ENCODE measurements at regions not wholly inside any gene's neighbourhood (a gene's known extent, or its start where the extent isn't known, plus 50 kb on each side); places are given as distances from the start of the nearest gene placed in this dataset.

DNA sequence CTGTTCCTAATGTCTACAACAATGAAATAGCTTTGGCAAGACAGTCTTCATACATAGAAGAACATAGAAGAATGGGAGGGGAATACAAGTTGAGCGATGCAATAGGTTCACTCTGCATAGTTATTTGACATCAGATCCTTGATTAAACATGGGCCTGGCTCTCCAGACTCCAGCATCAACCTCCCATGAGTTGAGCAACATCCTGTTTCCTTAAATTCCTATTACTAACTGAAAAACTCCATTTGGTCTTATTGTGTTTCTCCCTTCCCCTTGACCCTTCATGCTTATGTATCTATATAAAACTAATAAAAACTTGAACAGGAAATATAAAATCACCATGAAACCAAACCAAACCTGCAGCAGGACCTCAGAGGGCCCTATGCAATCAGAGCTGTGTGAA, 304.5 kb upstream of the SATB1 start:
- TF ChIP-seq, protein P1, sequence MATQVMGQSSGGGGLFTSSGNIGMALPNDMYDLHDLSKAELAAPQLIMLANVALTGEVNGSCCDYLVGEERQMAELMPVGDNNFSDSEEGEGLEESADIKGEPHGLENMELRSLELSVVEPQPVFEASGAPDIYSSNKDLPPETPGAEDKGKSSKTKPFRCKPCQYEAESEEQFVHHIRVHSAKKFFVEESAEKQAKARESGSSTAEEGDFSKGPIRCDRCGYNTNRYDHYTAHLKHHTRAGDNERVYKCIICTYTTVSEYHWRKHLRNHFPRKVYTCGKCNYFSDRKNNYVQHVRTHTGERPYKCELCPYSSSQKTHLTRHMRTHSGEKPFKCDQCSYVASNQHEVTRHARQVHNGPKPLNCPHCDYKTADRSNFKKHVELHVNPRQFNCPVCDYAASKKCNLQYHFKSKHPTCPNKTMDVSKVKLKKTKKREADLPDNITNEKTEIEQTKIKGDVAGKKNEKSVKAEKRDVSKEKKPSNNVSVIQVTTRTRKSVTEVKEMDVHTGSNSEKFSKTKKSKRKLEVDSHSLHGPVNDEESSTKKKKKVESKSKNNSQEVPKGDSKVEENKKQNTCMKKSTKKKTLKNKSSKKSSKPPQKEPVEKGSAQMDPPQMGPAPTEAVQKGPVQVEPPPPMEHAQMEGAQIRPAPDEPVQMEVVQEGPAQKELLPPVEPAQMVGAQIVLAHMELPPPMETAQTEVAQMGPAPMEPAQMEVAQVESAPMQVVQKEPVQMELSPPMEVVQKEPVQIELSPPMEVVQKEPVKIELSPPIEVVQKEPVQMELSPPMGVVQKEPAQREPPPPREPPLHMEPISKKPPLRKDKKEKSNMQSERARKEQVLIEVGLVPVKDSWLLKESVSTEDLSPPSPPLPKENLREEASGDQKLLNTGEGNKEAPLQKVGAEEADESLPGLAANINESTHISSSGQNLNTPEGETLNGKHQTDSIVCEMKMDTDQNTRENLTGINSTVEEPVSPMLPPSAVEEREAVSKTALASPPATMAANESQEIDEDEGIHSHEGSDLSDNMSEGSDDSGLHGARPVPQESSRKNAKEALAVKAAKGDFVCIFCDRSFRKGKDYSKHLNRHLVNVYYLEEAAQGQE (IDR thresholded peaks at IDR 0.05), result no peak
- TF ChIP-seq, protein P2, sequence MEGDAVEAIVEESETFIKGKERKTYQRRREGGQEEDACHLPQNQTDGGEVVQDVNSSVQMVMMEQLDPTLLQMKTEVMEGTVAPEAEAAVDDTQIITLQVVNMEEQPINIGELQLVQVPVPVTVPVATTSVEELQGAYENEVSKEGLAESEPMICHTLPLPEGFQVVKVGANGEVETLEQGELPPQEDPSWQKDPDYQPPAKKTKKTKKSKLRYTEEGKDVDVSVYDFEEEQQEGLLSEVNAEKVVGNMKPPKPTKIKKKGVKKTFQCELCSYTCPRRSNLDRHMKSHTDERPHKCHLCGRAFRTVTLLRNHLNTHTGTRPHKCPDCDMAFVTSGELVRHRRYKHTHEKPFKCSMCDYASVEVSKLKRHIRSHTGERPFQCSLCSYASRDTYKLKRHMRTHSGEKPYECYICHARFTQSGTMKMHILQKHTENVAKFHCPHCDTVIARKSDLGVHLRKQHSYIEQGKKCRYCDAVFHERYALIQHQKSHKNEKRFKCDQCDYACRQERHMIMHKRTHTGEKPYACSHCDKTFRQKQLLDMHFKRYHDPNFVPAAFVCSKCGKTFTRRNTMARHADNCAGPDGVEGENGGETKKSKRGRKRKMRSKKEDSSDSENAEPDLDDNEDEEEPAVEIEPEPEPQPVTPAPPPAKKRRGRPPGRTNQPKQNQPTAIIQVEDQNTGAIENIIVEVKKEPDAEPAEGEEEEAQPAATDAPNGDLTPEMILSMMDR (IDR thresholded peaks at IDR 0.05; ENCODE audit: low read depth, low read length, missing input control), result no peak
- TF ChIP-seq, protein P3, sequence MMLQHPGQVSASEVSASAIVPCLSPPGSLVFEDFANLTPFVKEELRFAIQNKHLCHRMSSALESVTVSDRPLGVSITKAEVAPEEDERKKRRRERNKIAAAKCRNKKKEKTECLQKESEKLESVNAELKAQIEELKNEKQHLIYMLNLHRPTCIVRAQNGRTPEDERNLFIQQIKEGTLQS (IDR thresholded peaks at IDR 0.05), result no peak
- TF ChIP-seq EGR1 (IDR thresholded peaks at IDR 0.05; ENCODE audit: low read depth in 2 of 2), result no peak
- TF ChIP-seq YY1 (IDR thresholded peaks at IDR 0.05), result no peak
- no peak for TF ChIP-seq RXRA (IDR thresholded peaks at IDR 0.05)

All from liver (tissue), 3 donors.